ENCODE measurements at regions not wholly inside any gene's neighbourhood (a gene's known extent, or its start where the extent isn't known, plus 50 kb on each side); places are given as distances from the start of the nearest gene placed in this dataset.

- TF ChIP-seq CTCF (IDR thresholded peaks at IDR 0.05) (no peak), ATF2 (CRISPR knock-in tag; IDR thresholded peaks at IDR 0.05; ENCODE audit: borderline replicate concordance, low read depth) (no peak), SP1 (CRISPR knock-in tag; conservative IDR thresholded peaks at IDR 0.05) (no peak)
Observed at GRCh38 chr16:87040169-87041117, 276.7 kb downstream of the C16orf95 start.
